ENCODE measurements at regions not wholly inside any gene's neighbourhood (a gene's known extent, or its start where the extent isn't known, plus 50 kb on each side); places are given as distances from the start of the nearest gene placed in this dataset.
"Not testable (repeated sequence)": the region's sequence is repeated elsewhere in the genome, so short reads cannot be mapped to it uniquely, and the experiment has no call there.

DNA sequence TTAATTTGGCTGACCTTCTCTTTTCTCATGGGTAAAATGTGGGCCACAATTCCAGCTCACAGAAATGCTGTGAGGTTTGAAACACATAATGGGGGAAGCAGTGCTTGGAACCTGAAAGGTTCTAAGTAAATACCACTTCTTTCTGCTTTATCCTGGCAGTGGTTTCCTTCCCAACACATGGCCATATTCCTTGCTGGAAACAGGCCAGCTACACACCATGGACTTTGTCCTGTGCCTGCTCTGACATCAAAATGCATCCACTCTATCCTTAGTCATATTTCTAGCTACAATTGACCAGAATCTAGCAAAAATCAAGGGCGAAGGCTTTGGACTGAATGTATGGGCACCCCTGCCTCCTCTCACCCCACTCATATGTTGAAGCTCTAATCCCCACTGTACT, 93.1 kb upstream of the TRPC7 start:
- H3K27ac ChIP-seq (ENCODE audit: insufficient read depth, low read length, poor library complexity, severe bottlenecking): no peak overlapping the region
- Mint-ChIP-seq H3K4me1 (no peaks in the 10 kb centered on the region), H3K36me3 (no peaks in the 10 kb centered on the region), H3K4me3 (no peak overlapping the region), H3K27ac (no peak overlapping the region), H3K9me3 (peaks cover 2 to 8% (median 3%) of the 10 kb centered on the region in 7 donors), H3K27me3 (no peaks in the 10 kb centered on the region)
- H3K9me3 ChIP-seq (ENCODE audit: control insufficient read depth in 2 of 2, low read length in 2 of 2): no peaks in the 10 kb centered on the region
- H3K4me1 ChIP-seq (ENCODE audit: control insufficient read depth, insufficient read depth, low read length, poor library complexity, severe bottlenecking): no peaks in the 10 kb centered on the region
- H3K27me3 ChIP-seq (ENCODE audit: control insufficient read depth, insufficient read depth, low read length): no peaks in the 10 kb centered on the region
- no peak for ATAC-seq (ENCODE audit: low read depth in 2 of 2)
- H3K36me3 ChIP-seq (ENCODE audit: control insufficient read depth, insufficient read depth, low read length): no peaks in the 10 kb centered on the region
- H3K4me3 ChIP-seq (ENCODE audit: low read depth, low read length): no peak overlapping the region
- no peak for DNase-seq

DNA sequence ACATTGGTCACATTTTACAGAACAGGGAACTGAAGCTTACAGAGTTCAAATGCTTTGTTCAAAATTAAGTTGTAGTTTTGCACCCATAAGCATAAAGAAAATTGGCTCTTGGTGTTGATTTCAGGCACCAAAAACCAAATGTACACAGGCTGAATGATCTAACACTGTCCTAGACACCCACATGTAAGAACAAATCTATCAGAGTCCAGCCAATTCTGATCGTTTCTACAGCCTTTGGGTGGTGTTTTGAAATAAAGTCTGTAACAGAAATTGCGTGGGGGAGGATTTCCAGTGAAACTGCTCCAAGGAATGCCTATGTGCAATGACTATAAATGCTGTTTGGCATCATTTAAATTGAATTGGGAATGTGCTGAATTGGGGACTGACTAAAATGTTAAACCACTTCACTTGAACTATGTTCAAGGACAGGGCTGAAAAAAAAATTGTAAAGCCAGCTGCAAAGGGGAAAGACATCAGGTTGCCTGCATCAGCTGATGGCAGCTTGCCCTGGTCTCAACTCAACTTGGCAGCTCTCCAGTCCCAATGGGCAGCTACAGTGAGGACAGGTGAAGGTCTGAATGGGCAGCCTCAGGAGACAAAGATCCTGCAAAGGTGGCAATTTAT, 92.2 kb upstream of the TRPC7 start:
- Mint-ChIP-seq H3K36me3 (no peaks in the 10 kb centered on the region), H3K27me3 (no peaks in the 10 kb centered on the region), H3K27ac (no peak overlapping the region), H3K9me3 (peaks cover under 1 to 6% (median 4%) of the 10 kb centered on the region in 7 donors), H3K4me3 (no peak overlapping the region), H3K4me1 (no peaks in the 10 kb centered on the region)
- no peaks in the 10 kb centered on the region for H3K36me3 ChIP-seq (ENCODE audit: control insufficient read depth, insufficient read depth, low read length)
- DNase-seq: no peak
- no peak for ATAC-seq (ENCODE audit: low read depth in 2 of 2)
- H3K4me3 ChIP-seq (ENCODE audit: low read depth, low read length): no peak overlapping the region
- no peaks in the 10 kb centered on the region for H3K27me3 ChIP-seq (ENCODE audit: control insufficient read depth, insufficient read depth, low read length)
- no peaks in the 10 kb centered on the region for H3K9me3 ChIP-seq (ENCODE audit: control insufficient read depth in 2 of 2, low read length in 2 of 2)
- no peak overlapping the region for H3K27ac ChIP-seq (ENCODE audit: insufficient read depth, low read length, poor library complexity, severe bottlenecking)
- no peaks in the 10 kb centered on the region for H3K4me1 ChIP-seq (ENCODE audit: control insufficient read depth, insufficient read depth, low read length, poor library complexity, severe bottlenecking)

DNA sequence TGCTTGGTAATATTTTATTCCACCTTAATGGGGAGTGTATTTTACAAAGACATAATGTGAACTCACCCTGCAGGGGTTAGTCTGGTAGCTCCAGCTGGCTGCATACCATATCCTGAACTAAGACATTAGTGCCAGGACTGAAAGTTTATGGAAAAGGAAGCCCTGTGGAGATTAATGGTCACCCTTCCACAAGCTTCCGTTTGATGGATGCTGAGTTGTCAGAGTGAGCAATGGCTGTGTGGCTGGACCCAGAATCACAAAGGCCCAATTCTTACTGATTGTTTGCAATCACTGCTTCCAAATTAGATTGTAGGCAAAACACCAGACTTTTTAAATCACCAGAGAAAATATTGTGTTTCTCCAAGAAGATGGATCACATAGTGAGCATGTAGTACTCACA, 90.1 kb upstream of the TRPC7 start:
- H3K4me1 Mint-ChIP-seq: no peaks in the 10 kb centered on the region
- no peaks in the 10 kb centered on the region for H3K36me3 Mint-ChIP-seq
- H3K27ac Mint-ChIP-seq: no peak overlapping the region
- Histone ChIP-seq H3K27me3 (ENCODE audit: control insufficient read depth, insufficient read depth, low read length) (no peaks in the 10 kb centered on the region), H3K9me3 (ENCODE audit: control insufficient read depth in 2 of 2, low read length in 2 of 2) (no peaks in the 10 kb centered on the region), H3K4me3 (ENCODE audit: low read depth, low read length) (no peak overlapping the region), H3K27ac (ENCODE audit: insufficient read depth, low read length, poor library complexity, severe bottlenecking) (no peak overlapping the region), H3K4me1 (ENCODE audit: control insufficient read depth, insufficient read depth, low read length, poor library complexity, severe bottlenecking) (no peaks in the 10 kb centered on the region), H3K36me3 (ENCODE audit: control insufficient read depth, insufficient read depth, low read length) (no peaks in the 10 kb centered on the region)
- peaks cover 0 to 14% (median 4%) of the 10 kb centered on the region in 7 donors for H3K9me3 Mint-ChIP-seq
- H3K4me3 Mint-ChIP-seq: no peak overlapping the region
- no peaks in the 10 kb centered on the region for H3K27me3 Mint-ChIP-seq
- no peak for DNase-seq
- no peak for ATAC-seq (ENCODE audit: low read depth in 2 of 2)

DNA sequence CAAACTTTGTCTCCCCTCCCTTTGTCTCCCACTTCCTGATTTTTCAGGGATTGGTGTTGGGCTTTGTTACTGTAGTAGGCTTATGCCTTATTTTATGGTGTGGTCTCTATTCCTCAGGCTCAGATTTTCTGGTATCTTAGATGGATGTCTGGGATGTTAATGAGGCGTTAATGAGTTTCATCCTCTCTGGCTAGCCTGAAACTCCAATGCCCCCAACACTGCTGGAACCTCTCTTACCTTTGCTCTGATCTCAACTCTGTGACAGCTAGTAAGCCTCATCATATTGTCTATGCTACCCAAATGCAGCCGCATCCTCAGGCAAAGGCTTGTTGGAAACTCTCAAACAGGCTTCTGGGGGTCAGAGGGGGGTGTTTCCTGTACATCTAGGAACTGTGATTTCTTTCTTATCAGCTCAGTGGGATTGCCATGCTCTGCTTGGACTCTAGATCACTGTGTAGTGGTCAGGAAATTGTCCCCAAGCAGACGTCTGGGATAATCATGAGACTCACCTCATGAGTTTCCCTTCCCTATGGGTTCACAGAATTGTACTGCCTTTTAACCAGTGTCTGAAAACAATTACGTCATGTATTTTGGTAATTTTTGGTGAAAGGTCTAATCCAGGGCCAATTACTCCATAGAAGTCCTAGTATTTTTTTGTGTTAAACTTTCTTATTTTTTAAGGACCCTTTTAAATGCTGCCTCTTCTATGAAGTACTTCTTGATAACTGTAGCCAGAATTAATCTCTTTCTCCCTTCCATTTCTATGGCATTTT, 88.8 kb upstream of the TRPC7 start:
- H3K27ac Mint-ChIP-seq: peak overlapping the region in 1 of 3 donors; percentile 23
- no peaks in the 10 kb centered on the region for H3K4me1 ChIP-seq (ENCODE audit: control insufficient read depth, insufficient read depth, low read length, poor library complexity, severe bottlenecking)
- no peaks in the 10 kb centered on the region for H3K27me3 ChIP-seq (ENCODE audit: control insufficient read depth, insufficient read depth, low read length)
- H3K36me3 ChIP-seq (ENCODE audit: control insufficient read depth, insufficient read depth, low read length): no peaks in the 10 kb centered on the region
- peaks cover 0 to 12% (median 6%) of the 10 kb centered on the region in 7 donors for H3K9me3 Mint-ChIP-seq
- no peaks in the 10 kb centered on the region for H3K9me3 ChIP-seq (ENCODE audit: control insufficient read depth in 2 of 2, low read length in 2 of 2)
- no peaks in the 10 kb centered on the region for H3K27me3 Mint-ChIP-seq
- ATAC-seq (ENCODE audit: low read depth in 2 of 2) (no peak), DNase-seq (no peak)
- H3K27ac ChIP-seq (ENCODE audit: insufficient read depth, low read length, poor library complexity, severe bottlenecking): no peak overlapping the region
- H3K36me3 Mint-ChIP-seq: no peaks in the 10 kb centered on the region
- H3K4me3 ChIP-seq (ENCODE audit: low read depth, low read length): no peak overlapping the region
- H3K4me1 Mint-ChIP-seq: no peaks in the 10 kb centered on the region
- no peak overlapping the region for H3K4me3 Mint-ChIP-seq

DNA sequence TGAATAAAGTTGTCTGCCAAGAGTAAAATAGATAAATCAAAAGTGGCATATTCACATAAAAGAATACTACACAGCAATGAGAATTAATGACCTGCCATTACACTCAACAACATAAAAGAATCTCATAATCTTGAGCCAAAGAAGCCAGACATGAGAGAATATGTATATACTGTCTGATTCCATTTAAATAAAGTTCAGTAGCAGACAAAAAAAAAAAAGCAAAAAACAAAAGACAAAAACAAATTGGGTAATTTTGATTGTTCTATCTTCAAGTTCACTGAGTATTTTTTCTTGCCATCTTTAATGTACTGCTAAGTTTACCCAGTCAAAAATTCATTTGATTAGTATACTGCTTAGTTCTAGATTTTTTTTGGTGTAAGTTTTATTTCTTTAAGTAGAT, 87.9 kb upstream of the TRPC7 start:
- no peak overlapping the region for H3K4me3 ChIP-seq (ENCODE audit: low read depth, low read length)
- ATAC-seq (ENCODE audit: low read depth in 2 of 2): no peak
- H3K27ac Mint-ChIP-seq: no peak overlapping the region
- H3K36me3 ChIP-seq (ENCODE audit: control insufficient read depth, insufficient read depth, low read length): no peaks in the 10 kb centered on the region
- H3K36me3 Mint-ChIP-seq: no peaks in the 10 kb centered on the region
- H3K27ac ChIP-seq (ENCODE audit: insufficient read depth, low read length, poor library complexity, severe bottlenecking): no peak overlapping the region
- no peaks in the 10 kb centered on the region for H3K4me1 Mint-ChIP-seq
- DNase-seq: no peak
- no peaks in the 10 kb centered on the region for H3K27me3 ChIP-seq (ENCODE audit: control insufficient read depth, insufficient read depth, low read length)
- no peaks in the 10 kb centered on the region for H3K9me3 ChIP-seq (ENCODE audit: control insufficient read depth in 2 of 2, low read length in 2 of 2)
- H3K9me3 Mint-ChIP-seq: peaks cover 0 to 12% (median 7%) of the 10 kb centered on the region in 7 donors
- H3K4me1 ChIP-seq (ENCODE audit: control insufficient read depth, insufficient read depth, low read length, poor library complexity, severe bottlenecking): no peaks in the 10 kb centered on the region
- H3K4me3 Mint-ChIP-seq: no peak overlapping the region
- no peaks in the 10 kb centered on the region for H3K27me3 Mint-ChIP-seq

DNA sequence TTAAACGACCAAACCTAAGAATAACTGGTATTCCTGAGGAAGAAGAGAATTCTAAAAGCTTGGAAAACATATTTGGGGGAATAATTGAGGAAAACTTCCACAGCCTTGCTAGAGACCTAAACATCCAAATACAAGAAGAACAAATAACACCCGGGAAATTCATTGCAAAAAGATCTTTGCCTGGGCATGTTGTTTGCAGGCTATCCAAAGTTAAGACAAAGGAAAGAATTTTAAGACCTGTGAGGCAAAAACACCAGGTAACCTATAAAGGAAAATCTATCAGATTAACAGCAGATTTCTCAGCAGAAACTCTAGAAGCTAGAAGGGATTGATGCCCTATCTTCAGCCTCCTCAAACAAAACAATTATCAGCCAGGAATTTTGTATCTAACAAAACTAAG, 82.2 kb upstream of the TRPC7 start:
- not testable (repeated sequence) for ATAC-seq (ENCODE audit: low read depth in 2 of 2); H3K4me3 Mint-ChIP-seq

DNA sequence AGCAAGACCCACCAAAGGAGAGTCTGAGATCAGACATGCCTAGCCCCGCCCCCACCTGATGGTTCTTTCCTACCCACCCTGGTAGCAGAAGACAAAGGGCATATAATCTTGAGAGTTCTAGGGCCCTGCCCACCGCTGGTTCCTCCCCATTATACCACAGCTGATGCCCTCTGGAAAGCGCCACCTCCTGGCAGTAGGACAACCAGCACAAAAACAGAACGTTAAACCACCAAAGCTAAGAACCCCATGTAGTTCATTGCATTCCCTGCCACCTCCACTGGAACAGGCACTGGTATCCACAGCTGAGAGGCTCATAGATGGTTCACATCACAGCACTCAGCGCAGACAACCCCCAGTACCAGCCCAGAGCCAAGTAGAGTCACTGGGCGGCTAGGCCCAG, 81.2 kb upstream of the TRPC7 start:
- H3K27ac Mint-ChIP-seq: no peak overlapping the region
- H3K9me3 Mint-ChIP-seq: peaks cover 3 to 10% (median 7%) of the 10 kb centered on the region in 7 donors
- H3K4me3 Mint-ChIP-seq: no peak overlapping the region
- Histone ChIP-seq H3K4me1 (ENCODE audit: control insufficient read depth, insufficient read depth, low read length, poor library complexity, severe bottlenecking) (no peaks in the 10 kb centered on the region), H3K36me3 (ENCODE audit: control insufficient read depth, insufficient read depth, low read length) (no peaks in the 10 kb centered on the region), H3K9me3 (ENCODE audit: control insufficient read depth in 2 of 2, low read length in 2 of 2) (no peaks in the 10 kb centered on the region), H3K27ac (ENCODE audit: insufficient read depth, low read length, poor library complexity, severe bottlenecking) (no peak overlapping the region), H3K4me3 (ENCODE audit: low read depth, low read length) (no peak overlapping the region), H3K27me3 (ENCODE audit: control insufficient read depth, insufficient read depth, low read length) (no peaks in the 10 kb centered on the region)
- H3K36me3 Mint-ChIP-seq: no peaks in the 10 kb centered on the region
- no peaks in the 10 kb centered on the region for H3K4me1 Mint-ChIP-seq
- no peak for ATAC-seq (ENCODE audit: low read depth in 2 of 2)
- DNase-seq: no peak
- H3K27me3 Mint-ChIP-seq: peaks cover 5% of the 10 kb centered on the region

More for the DNA sequence above, 82.2 kb upstream of the TRPC7 start:
- not testable (repeated sequence) for H3K36me3 Mint-ChIP-seq; H3K36me3 ChIP-seq (ENCODE audit: control insufficient read depth, insufficient read depth, low read length); H3K4me1 Mint-ChIP-seq; H3K4me1 ChIP-seq (ENCODE audit: control insufficient read depth, insufficient read depth, low read length, poor library complexity, severe bottlenecking); H3K27ac ChIP-seq (ENCODE audit: insufficient read depth, low read length, poor library complexity, severe bottlenecking); H3K27me3 ChIP-seq (ENCODE audit: control insufficient read depth, insufficient read depth, low read length); H3K27me3 Mint-ChIP-seq; H3K9me3 ChIP-seq (ENCODE audit: control insufficient read depth in 2 of 2, low read length in 2 of 2); DNase-seq; H3K4me3 ChIP-seq (ENCODE audit: low read depth, low read length); H3K27ac Mint-ChIP-seq
- H3K9me3 Mint-ChIP-seq: peaks cover 3 to 11% (median 7%) of the 10 kb centered on the region in 7 donors

DNA sequence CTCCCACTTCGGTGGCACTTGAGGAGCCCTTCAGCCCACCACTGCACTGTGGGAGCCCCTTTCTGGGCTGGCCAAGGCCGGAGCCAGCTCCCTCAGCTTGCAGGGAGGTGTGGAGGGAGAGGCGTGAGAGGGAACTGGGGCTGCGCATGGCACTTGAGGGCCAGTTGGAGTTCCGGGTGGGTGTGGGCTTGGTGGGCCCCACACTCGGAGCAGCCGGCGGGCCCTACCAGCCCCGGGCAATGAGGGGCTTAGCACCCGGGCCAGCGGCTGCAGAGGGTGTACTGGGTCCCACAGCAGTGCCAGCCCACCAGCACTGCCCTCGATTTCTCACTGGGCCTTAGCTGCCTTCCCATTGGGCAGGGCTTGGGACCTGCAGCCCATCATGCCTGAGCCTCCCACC, 78.8 kb upstream of the TRPC7 start:
- not testable (repeated sequence) for H3K4me3 ChIP-seq (ENCODE audit: low read depth, low read length); DNase-seq; H3K9me3 Mint-ChIP-seq; H3K36me3 ChIP-seq (ENCODE audit: control insufficient read depth, insufficient read depth, low read length); H3K27me3 Mint-ChIP-seq; H3K9me3 ChIP-seq (ENCODE audit: control insufficient read depth in 2 of 2, low read length in 2 of 2); H3K4me1 ChIP-seq (ENCODE audit: control insufficient read depth, insufficient read depth, low read length, poor library complexity, severe bottlenecking); H3K4me3 Mint-ChIP-seq; H3K4me1 Mint-ChIP-seq; H3K36me3 Mint-ChIP-seq; H3K27me3 ChIP-seq (ENCODE audit: control insufficient read depth, insufficient read depth, low read length); H3K27ac ChIP-seq (ENCODE audit: insufficient read depth, low read length, poor library complexity, severe bottlenecking); H3K27ac Mint-ChIP-seq; ATAC-seq (ENCODE audit: low read depth in 2 of 2)
